ENCODE measurements at regions not wholly inside any gene's neighbourhood (a gene's known extent, or its start where the extent isn't known, plus 50 kb on each side); places are given as distances from the start of the nearest gene placed in this dataset.

GRCh38 chr7:17590221-17590620, 291.8 kb downstream of the AHR start:
- TF ChIP-seq, protein P1, sequence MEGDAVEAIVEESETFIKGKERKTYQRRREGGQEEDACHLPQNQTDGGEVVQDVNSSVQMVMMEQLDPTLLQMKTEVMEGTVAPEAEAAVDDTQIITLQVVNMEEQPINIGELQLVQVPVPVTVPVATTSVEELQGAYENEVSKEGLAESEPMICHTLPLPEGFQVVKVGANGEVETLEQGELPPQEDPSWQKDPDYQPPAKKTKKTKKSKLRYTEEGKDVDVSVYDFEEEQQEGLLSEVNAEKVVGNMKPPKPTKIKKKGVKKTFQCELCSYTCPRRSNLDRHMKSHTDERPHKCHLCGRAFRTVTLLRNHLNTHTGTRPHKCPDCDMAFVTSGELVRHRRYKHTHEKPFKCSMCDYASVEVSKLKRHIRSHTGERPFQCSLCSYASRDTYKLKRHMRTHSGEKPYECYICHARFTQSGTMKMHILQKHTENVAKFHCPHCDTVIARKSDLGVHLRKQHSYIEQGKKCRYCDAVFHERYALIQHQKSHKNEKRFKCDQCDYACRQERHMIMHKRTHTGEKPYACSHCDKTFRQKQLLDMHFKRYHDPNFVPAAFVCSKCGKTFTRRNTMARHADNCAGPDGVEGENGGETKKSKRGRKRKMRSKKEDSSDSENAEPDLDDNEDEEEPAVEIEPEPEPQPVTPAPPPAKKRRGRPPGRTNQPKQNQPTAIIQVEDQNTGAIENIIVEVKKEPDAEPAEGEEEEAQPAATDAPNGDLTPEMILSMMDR (conservative IDR thresholded peaks at IDR 0.05; ENCODE audit: low read depth, low read length), result no peak
- no peak for TF ChIP-seq EZH2 (IDR thresholded peaks at IDR 0.05; ENCODE audit: borderline replicate concordance, low read depth, low read length, poor library complexity, severe bottlenecking)
